BE2C (cell line): ENCODE measurements at regions not wholly inside any gene's neighbourhood (a gene's known extent, or its start where the extent isn't known, plus 50 kb on each side); places are given as distances from the start of the nearest gene placed in this dataset.

Experiments
- DNase-seq: peaks from one replicate; pipeline ENCODE4 v3.0.0-alpha.2; 2020
- H3K27me3 ChIP-seq: fragments of 250-450 bp; sonication (Bioruptor Pico); 2 replicates; pipeline ENCODE4 v1.5.1; 2020; ENCODE audit warnings: mild to moderate bottlenecking
- H3K36me3 ChIP-seq: fragments of 250-450 bp; sonication (Bioruptor Pico); 2 replicates; pipeline ENCODE4 v1.5.1; 2020; ENCODE audit warnings: mild to moderate bottlenecking
- H3K4me1 ChIP-seq: fragments of 250-450 bp; sonication (Bioruptor Pico); 2 replicates; pipeline ENCODE4 v1.5.1; 2020
- H3K4me3 ChIP-seq: 2 replicates; pipeline ENCODE4 v1.5.1; 2011; ENCODE audit warnings: low read depth, low read length
- H3K9me3 ChIP-seq: fragments of 250-450 bp; sonication (Bioruptor Pico); 2 replicates; pipeline ENCODE4 v1.5.1; 2020
- CTCF ChIP-seq: IDR thresholded peaks from 2 replicates; pipeline ENCODE4 v1.5.1; 2012; ENCODE audit warnings: mild to moderate bottlenecking, low read depth, low read length

GRCh38 chr16:17011712-17012111 is 459.0 kb downstream of the XYLT1 start:
- Histone ChIP-seq H3K4me3 (no peak overlapping the region), H3K4me1 (no peaks in the 10 kb centered on the region), H3K36me3 (no peaks in the 10 kb centered on the region), H3K9me3 (peaks cover 6% of the 10 kb centered on the region; the same call in 1 of the 2 replicates), H3K27me3 (no peaks in the 10 kb centered on the region)
- no peak for TF ChIP-seq CTCF
- no peak for DNase-seq

DNA sequence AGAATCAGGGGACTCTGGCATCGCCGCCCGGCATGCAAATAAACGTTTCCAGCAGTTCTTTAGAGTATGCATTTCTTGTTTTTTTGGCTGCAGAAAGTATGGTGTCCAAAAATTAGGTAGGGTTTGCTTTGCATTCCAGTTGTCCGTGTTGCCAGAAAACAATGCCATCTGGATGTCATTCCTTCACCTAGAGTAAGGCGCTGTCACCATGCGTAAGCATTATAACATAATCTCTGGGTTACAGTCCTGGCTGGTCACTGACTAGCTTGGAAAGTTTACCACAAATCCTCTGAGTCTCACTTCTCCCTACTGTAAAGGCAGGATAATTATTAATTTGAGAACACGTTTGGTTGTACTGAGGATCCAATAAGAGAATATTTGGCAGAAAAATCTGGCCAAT is 457.7 kb downstream of the XYLT1 start:
- H3K36me3 ChIP-seq = no peaks in the 10 kb centered on the region
- H3K4me1 ChIP-seq = no peaks in the 10 kb centered on the region; the same call in 1 of the 2 replicates
- H3K9me3 ChIP-seq = peaks cover 6% of the 10 kb centered on the region; the same call in 1 of the 2 replicates
- DNase-seq = no peak
- no peaks in the 10 kb centered on the region for H3K27me3 ChIP-seq
- TF ChIP-seq CTCF = no peak
- H3K4me3 ChIP-seq = no peak overlapping the region; the same call in 1 of the 2 replicates

GRCh38 chr16:17014484-17015121 is 456.2 kb downstream of the XYLT1 start:
- DNase-seq = no peak
- Histone ChIP-seq H3K36me3 (no peaks in the 10 kb centered on the region), H3K4me3 (no peak overlapping the region), H3K4me1 (no peaks in the 10 kb centered on the region; the same call in 1 of the 2 replicates), H3K27me3 (no peaks in the 10 kb centered on the region), H3K9me3 (peaks cover 6% of the 10 kb centered on the region)
- no peak for TF ChIP-seq CTCF

DNA sequence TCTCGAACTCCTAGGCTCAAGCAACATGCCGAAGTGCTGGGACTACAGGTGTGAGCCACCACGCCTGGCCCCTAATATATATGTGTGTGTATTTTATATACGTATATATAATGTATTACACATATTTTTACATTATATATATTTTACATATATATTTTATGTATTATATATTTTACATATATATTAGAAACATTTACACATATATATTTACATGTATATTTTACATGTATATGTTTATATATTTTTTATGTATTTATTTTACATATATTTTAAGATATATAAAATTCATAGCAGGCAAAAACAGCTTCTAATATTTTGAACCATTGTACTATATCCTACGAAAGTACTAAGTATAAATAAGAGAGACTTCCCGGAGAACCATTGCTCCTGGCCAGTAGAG is 455.1 kb downstream of the XYLT1 start:
- Histone ChIP-seq H3K36me3 (no peaks in the 10 kb centered on the region), H3K27me3 (no peaks in the 10 kb centered on the region), H3K9me3 (peaks cover 6% of the 10 kb centered on the region), H3K4me3 (no peak overlapping the region), H3K4me1 (no peaks in the 10 kb centered on the region; the same call in 1 of the 2 replicates)
- TF ChIP-seq CTCF = no peak
- no peak for DNase-seq

GRCh38 chr16:17017442-17017841 is 453.3 kb downstream of the XYLT1 start:
- no peak for DNase-seq
- Histone ChIP-seq H3K36me3 (no peaks in the 10 kb centered on the region), H3K27me3 (no peaks in the 10 kb centered on the region), H3K4me1 (no peaks in the 10 kb centered on the region; the same call in 1 of the 2 replicates), H3K4me3 (no peak overlapping the region), H3K9me3 (peaks cover 3% of the 10 kb centered on the region; the same call in 1 of the 2 replicates)
- no peak for TF ChIP-seq CTCF

- no peaks in the 10 kb centered on the region for H3K36me3 ChIP-seq
- TF ChIP-seq CTCF = no peak
- no peaks in the 10 kb centered on the region; the same call in 1 of the 2 replicates for H3K4me1 ChIP-seq
- H3K9me3 ChIP-seq = peaks cover 3% of the 10 kb centered on the region; the same call in 1 of the 2 replicates
- no peak overlapping the region for H3K4me3 ChIP-seq
- DNase-seq = no peak
- no peaks in the 10 kb centered on the region for H3K27me3 ChIP-seq
Measured at GRCh38 chr16:17018585-17018939, 452.2 kb downstream of the XYLT1 start.
